Type B pancreatic cell (in vitro differentiated cells): ENCODE measurements at regions not wholly inside any gene's neighbourhood (a gene's known extent, or its start where the extent isn't known, plus 50 kb on each side); places are given as distances from the start of the nearest gene placed in this dataset.
A peak's percentile ranks its signal among the peaks of the same experiment; 100 is the strongest.

Source experiments
- DNase-seq: peaks from one replicate; pipeline ENCODE4 v3.0.0; 2021; ENCODE audit warnings: mixed read lengths; ENCODE audit not compliant: unreplicated experiment; ENCODE audit errors: extremely low spot score
- H3K27ac Mint-ChIP-seq: 2 replicates; pipeline ENCODE4 v1.8.0; 2021; ENCODE audit warnings: mild to moderate bottlenecking, mixed read lengths
- H3K27me3 Mint-ChIP-seq: 2 replicates; pipeline ENCODE4 v1.8.0; 2021; ENCODE audit warnings: mixed read lengths
- H3K36me3 Mint-ChIP-seq: 2 replicates; pipeline ENCODE4 v1.8.0; 2021; ENCODE audit warnings: mixed read lengths
- H3K4me1 Mint-ChIP-seq: one replicate; pipeline ENCODE4 v1.8.0; 2021; ENCODE audit warnings: mixed read lengths; ENCODE audit not compliant: unreplicated experiment
- H3K4me3 Mint-ChIP-seq: 2 replicates; pipeline ENCODE4 v1.8.0; 2021; ENCODE audit warnings: mild to moderate bottlenecking, mixed read lengths
- H3K9me3 Mint-ChIP-seq: 2 replicates; pipeline ENCODE4 v1.8.0; 2021; ENCODE audit warnings: mixed read lengths
- CTCF ChIP-seq: fragments of 200-600 bp; sonication (generic); conservative IDR thresholded peaks from 2 replicates; pipeline ENCODE4 v1.5.0; 2021; ENCODE audit warnings: antibody characterized with exemption, mild to moderate bottlenecking

- no peaks in the 10 kb centered on the region for H3K4me1 Mint-ChIP-seq
- no peaks in the 10 kb centered on the region for H3K9me3 Mint-ChIP-seq
- peaks cover 20% of the 10 kb centered on the region for H3K27me3 Mint-ChIP-seq
- DNase-seq = no peak
- no peak overlapping the region for H3K4me3 Mint-ChIP-seq
- H3K27ac Mint-ChIP-seq = no peak overlapping the region
- H3K36me3 Mint-ChIP-seq = no peaks in the 10 kb centered on the region
- TF ChIP-seq CTCF = no peak
Measured at GRCh38 chr22:49036513-49036912, 791.2 kb downstream of the BRD1 start.

GRCh38 chr22:49035818-49036457, 791.7 kb downstream of the BRD1 start:
- no peak for DNase-seq
- H3K4me3 Mint-ChIP-seq = no peak overlapping the region
- no peaks in the 10 kb centered on the region for H3K9me3 Mint-ChIP-seq
- H3K36me3 Mint-ChIP-seq = no peaks in the 10 kb centered on the region
- no peaks in the 10 kb centered on the region for H3K4me1 Mint-ChIP-seq
- peaks cover 20% of the 10 kb centered on the region for H3K27me3 Mint-ChIP-seq
- no peak overlapping the region for H3K27ac Mint-ChIP-seq
- no peak for TF ChIP-seq CTCF

GRCh38 chr22:49034836-49035817, 792.5 kb downstream of the BRD1 start:
- no peaks in the 10 kb centered on the region for H3K9me3 Mint-ChIP-seq
- no peak for TF ChIP-seq CTCF
- no peak overlapping the region for H3K4me3 Mint-ChIP-seq
- H3K27me3 Mint-ChIP-seq = peaks cover 19% of the 10 kb centered on the region
- no peak overlapping the region for H3K27ac Mint-ChIP-seq
- no peak for DNase-seq
- no peaks in the 10 kb centered on the region for H3K4me1 Mint-ChIP-seq
- no peaks in the 10 kb centered on the region for H3K36me3 Mint-ChIP-seq

- no peak for TF ChIP-seq CTCF
- Mint-ChIP-seq H3K27ac (no peak overlapping the region), H3K27me3 (peaks cover 25% of the 10 kb centered on the region), H3K36me3 (no peaks in the 10 kb centered on the region), H3K4me1 (no peaks in the 10 kb centered on the region), H3K9me3 (no peaks in the 10 kb centered on the region), H3K4me3 (no peak overlapping the region)
- DNase-seq = no peak
Measured at GRCh38 chr22:49033616-49034015, 794.1 kb downstream of the BRD1 start.

GRCh38 chr22:49032821-49033220, 794.9 kb downstream of the BRD1 start:
- Mint-ChIP-seq H3K27ac (peak overlapping the region; percentile 41), H3K36me3 (no peaks in the 10 kb centered on the region), H3K4me1 (no peaks in the 10 kb centered on the region), H3K9me3 (no peaks in the 10 kb centered on the region), H3K27me3 (peaks cover 28% of the 10 kb centered on the region), H3K4me3 (no peak overlapping the region)
- no peak for TF ChIP-seq CTCF
- DNase-seq = no peak
